ENCODE measurements at regions not wholly inside any gene's neighbourhood (a gene's known extent, or its start where the extent isn't known, plus 50 kb on each side); places are given as distances from the start of the nearest gene placed in this dataset.

GRCh38 chr9:108579757-108580439 lies 275.9 kb downstream of the ACTL7B start:
- no peak for TF ChIP-seq CTCF (IDR thresholded peaks at IDR 0.05)
- TF ChIP-seq POLR2A (IDR thresholded peaks at IDR 0.05): no peak
- no peak for TF ChIP-seq EP300 (IDR thresholded peaks at IDR 0.05)
